ENCODE measurements at regions not wholly inside any gene's neighbourhood (a gene's known extent, or its start where the extent isn't known, plus 50 kb on each side); places are given as distances from the start of the nearest gene placed in this dataset.

GRCh38 chr11:127531167-127531566, 530.6 kb upstream of the KIRREL3 start:
- ATAC-seq (ENCODE audit: insufficient number of reproducible peaks, low FRiP score, low read depth) (no peak), DNase-seq (ENCODE audit: low spot score) (no peak)
- H3K27me3 ChIP-seq (replicated peaks; ENCODE audit: insufficient read depth) = no peaks in the 10 kb centered on the region
- no peak overlapping the region for H3K27ac ChIP-seq
- no peak overlapping the region for H3K4me3 ChIP-seq
- H3K4me1 ChIP-seq (ENCODE audit: control insufficient read depth in 1 of 2, low read depth in 2 of 2) = no peaks in the 10 kb centered on the region
- no peaks in the 10 kb centered on the region for H3K9me3 ChIP-seq
- H3K36me3 ChIP-seq = no peaks in the 10 kb centered on the region
- TF ChIP-seq CTCF (IDR thresholded peaks at IDR 0.05) = no peak

GRCh38 chr11:127528297-127528696, 527.7 kb upstream of the KIRREL3 start:
- ATAC-seq (ENCODE audit: insufficient number of reproducible peaks, low FRiP score, low read depth) (no peak), DNase-seq (ENCODE audit: low spot score) (no peak)
- no peaks in the 10 kb centered on the region for H3K9me3 ChIP-seq
- no peak overlapping the region for H3K27ac ChIP-seq
- no peak overlapping the region for H3K4me3 ChIP-seq
- TF ChIP-seq CTCF (IDR thresholded peaks at IDR 0.05) = no peak
- H3K36me3 ChIP-seq = no peaks in the 10 kb centered on the region
- no peaks in the 10 kb centered on the region for H3K27me3 ChIP-seq (replicated peaks; ENCODE audit: insufficient read depth)
- no peaks in the 10 kb centered on the region for H3K4me1 ChIP-seq (ENCODE audit: control insufficient read depth in 1 of 2, low read depth in 2 of 2)

- H3K4me3 ChIP-seq = no peak overlapping the region
- H3K27me3 ChIP-seq (replicated peaks; ENCODE audit: insufficient read depth) = no peaks in the 10 kb centered on the region
- no peaks in the 10 kb centered on the region for H3K4me1 ChIP-seq (ENCODE audit: control insufficient read depth in 1 of 2, low read depth in 2 of 2)
- ATAC-seq (ENCODE audit: insufficient number of reproducible peaks, low FRiP score, low read depth) (no peak), DNase-seq (ENCODE audit: low spot score) (no peak)
- H3K36me3 ChIP-seq = no peaks in the 10 kb centered on the region
- TF ChIP-seq CTCF (IDR thresholded peaks at IDR 0.05) = no peak
- no peaks in the 10 kb centered on the region for H3K9me3 ChIP-seq
- no peak overlapping the region for H3K27ac ChIP-seq
Observed at GRCh38 chr11:127524618-127525017, 524.0 kb upstream of the KIRREL3 start.

- Histone ChIP-seq H3K36me3 (no peaks in the 10 kb centered on the region), H3K4me3 (no peak overlapping the region), H3K4me1 (ENCODE audit: control insufficient read depth in 1 of 2, low read depth in 2 of 2) (no peaks in the 10 kb centered on the region), H3K27me3 (replicated peaks; ENCODE audit: insufficient read depth) (no peaks in the 10 kb centered on the region), H3K9me3 (no peaks in the 10 kb centered on the region), H3K27ac (no peak overlapping the region)
- ATAC-seq (ENCODE audit: insufficient number of reproducible peaks, low FRiP score, low read depth) (no peak), DNase-seq (ENCODE audit: low spot score) (no peak)
- TF ChIP-seq CTCF (IDR thresholded peaks at IDR 0.05) = no peak
Observed at GRCh38 chr11:127521413-127521812, 520.8 kb upstream of the KIRREL3 start.

GRCh38 chr11:127507851-127508250, 507.3 kb upstream of the KIRREL3 start:
- DNase-seq (ENCODE audit: low spot score) (no peak), ATAC-seq (ENCODE audit: insufficient number of reproducible peaks, low FRiP score, low read depth) (no peak)
- Histone ChIP-seq H3K36me3 (no peaks in the 10 kb centered on the region), H3K4me1 (ENCODE audit: control insufficient read depth in 1 of 2, low read depth in 2 of 2) (no peaks in the 10 kb centered on the region), H3K4me3 (no peak overlapping the region), H3K9me3 (no peaks in the 10 kb centered on the region), H3K27ac (no peak overlapping the region), H3K27me3 (replicated peaks; ENCODE audit: insufficient read depth) (no peaks in the 10 kb centered on the region)
- TF ChIP-seq CTCF (IDR thresholded peaks at IDR 0.05) = no peak
